HFF-Myc (cell line): ENCODE measurements at regions not wholly inside any gene's neighbourhood (a gene's known extent, or its start where the extent isn't known, plus 50 kb on each side); places are given as distances from the start of the nearest gene placed in this dataset.
A peak's percentile ranks its signal among the peaks of the same experiment; 100 is the strongest.

ENCODE experiments used
- DNase-seq: peaks from one replicate; pipeline ENCODE4 v3.0.0-alpha.2; 2011; ENCODE audit warnings: low read depth; ENCODE audit errors: extremely low read depth
- H3K4me3 ChIP-seq: replicated peaks from 2 replicates; pipeline ENCODE4 v1.5.1; 2011; ENCODE audit warnings: low read depth, mild to moderate bottlenecking, control low read depth, low read length
- CTCF ChIP-seq: IDR thresholded peaks from 2 replicates; pipeline ENCODE4 v1.5.1; 2012; ENCODE audit warnings: mild to moderate bottlenecking, low read depth, low read length, control low read depth; ENCODE audit errors: missing control alignments

GRCh38 chr4:153116801-153117200 lies 87.4 kb upstream of the TRIM2 start:
- H3K4me3 ChIP-seq: no peak overlapping the region
- DNase-seq: no peak
- no peak for TF ChIP-seq CTCF

DNA sequence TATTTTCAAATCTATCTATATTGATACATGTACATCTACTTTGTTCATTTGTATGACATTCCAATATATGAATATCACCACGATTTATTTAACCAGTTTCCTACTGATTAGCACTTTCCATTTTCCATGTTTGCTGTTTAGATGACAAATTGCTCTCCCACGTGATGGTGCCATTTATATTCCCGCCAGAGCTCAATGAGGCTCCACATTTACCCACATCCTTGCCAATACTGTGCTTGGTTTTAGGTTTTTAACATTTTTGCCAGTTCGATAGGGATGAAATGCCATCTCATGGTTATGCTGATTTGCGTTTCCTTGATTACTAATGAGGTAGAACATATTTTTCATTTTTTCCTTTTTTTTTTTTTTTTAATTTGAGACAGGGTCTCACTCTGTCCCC lies 86.7 kb upstream of the TRIM2 start:
- TF ChIP-seq CTCF: no peak
- no peak for DNase-seq
- no peak overlapping the region for H3K4me3 ChIP-seq

GRCh38 chr4:153119626-153120025 lies 84.6 kb upstream of the TRIM2 start:
- DNase-seq: no peak
- H3K4me3 ChIP-seq: no peak overlapping the region
- TF ChIP-seq CTCF: no peak

DNA sequence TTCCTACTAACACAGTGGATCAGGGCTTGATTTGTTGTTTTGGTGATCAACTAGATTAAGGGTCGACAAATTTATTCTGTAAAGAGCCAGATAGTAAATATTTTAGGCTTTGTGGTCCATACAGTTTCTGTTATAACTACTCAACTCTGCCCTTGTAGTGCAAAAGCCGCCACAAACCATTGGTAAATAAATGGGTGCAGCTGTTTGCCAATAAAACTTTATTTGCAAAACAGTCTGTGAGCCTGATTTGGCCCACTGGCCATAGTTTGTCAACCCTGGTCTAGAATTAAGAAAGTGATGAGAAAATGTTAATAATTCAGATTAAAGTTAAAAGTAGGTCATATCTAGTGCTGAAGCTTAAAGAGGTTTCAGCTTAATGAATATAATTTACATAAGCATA lies 84.0 kb upstream of the TRIM2 start:
- no peak overlapping the region for H3K4me3 ChIP-seq
- DNase-seq: no peak
- TF ChIP-seq CTCF: no peak

- TF ChIP-seq CTCF: no peak
- DNase-seq: no peak
- H3K4me3 ChIP-seq: no peak overlapping the region
Measured at GRCh38 chr4:153122855-153123254, 81.4 kb upstream of the TRIM2 start.

- no peak overlapping the region for H3K4me3 ChIP-seq
- no peak for TF ChIP-seq CTCF
- no peak for DNase-seq
Measured at GRCh38 chr4:153126137-153126536, 78.1 kb upstream of the TRIM2 start.

DNA sequence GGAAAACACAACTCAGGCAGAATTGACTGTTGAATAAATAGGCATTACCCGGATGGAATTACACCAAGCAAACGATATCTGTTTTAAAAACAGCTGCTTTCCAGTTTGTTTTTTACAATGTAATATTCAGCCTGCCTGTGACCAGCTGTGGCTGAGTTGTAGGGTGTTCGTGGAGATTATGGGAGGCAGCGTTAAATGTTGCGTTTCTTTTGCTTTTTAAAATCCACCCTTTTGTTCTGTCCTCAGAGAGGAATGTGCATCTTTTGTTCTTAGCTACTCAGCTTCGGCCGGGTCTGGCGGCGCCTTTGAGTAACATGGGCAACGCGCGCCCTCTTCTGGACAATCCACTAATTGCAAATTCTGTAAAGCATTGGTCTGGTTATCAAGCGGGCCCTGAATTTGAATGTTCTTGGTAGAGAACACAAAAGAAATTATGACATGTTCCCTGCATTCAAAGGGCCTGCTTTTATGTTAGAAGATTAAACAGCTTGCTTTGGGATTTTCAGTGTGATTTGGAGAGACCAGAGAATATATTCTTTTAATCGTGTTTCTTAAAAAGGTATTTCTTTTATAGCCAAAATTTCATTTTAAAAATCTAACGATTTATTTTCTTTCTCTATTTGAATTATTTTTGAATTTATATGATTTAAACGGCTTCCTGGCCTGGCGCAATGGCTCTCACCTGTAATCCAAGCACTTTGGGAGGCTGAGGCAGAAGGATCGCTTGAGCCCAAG lies 76.3 kb upstream of the TRIM2 start:
- no peak for DNase-seq
- TF ChIP-seq CTCF: peak; percentile 80
- no peak overlapping the region for H3K4me3 ChIP-seq
